NCI-H345 treated with DMSO at 0.1 percent for 48 hours (cell line): ENCODE measurements at regions not wholly inside any gene's neighbourhood (a gene's known extent, or its start where the extent isn't known, plus 50 kb on each side); places are given as distances from the start of the nearest gene placed in this dataset.

Experiments
- DNase-seq: peaks from one replicate; lab custom pipeline; 2025; ENCODE audit not compliant: unreplicated experiment; lab: John Stamatoyannopoulos, UW

- no peak for DNase-seq
These were observed 955.1 kb downstream of the BRD1 start for GRCh38 chr22:48872271-48873190.

DNA sequence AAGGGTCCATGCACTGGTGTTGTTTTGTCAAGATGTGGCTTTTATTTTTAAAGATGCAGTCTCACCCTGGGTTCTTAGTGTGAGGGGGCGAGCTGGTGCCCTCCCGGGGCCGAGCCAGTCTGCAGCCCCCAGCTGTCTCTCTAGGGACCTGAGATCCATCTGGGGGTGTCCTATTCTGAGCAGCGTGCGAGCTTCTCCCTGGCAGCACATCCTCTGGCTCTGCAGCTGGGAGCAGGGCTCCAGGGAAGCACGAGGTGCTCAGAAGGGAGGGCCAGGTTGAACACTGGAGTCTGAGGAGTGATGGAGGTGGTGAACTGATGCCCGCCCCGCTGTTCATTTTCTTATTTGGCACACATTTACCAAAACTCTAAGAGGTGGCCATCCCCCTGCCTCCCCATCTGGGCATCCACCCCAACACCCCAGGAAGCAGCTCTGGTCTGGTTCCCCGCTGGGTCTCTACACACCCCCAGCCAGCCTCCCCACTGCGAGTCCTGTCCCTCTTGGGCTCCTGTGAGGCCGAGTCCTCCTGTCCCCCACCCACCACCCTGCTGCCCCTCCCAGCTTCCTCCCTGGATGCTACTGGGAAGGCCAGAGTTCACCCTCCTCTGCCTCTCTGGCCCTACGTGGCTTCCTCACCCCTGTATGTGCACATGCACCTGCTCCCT lies 956.4 kb downstream of the BRD1 start:
- no peak for DNase-seq

DNA sequence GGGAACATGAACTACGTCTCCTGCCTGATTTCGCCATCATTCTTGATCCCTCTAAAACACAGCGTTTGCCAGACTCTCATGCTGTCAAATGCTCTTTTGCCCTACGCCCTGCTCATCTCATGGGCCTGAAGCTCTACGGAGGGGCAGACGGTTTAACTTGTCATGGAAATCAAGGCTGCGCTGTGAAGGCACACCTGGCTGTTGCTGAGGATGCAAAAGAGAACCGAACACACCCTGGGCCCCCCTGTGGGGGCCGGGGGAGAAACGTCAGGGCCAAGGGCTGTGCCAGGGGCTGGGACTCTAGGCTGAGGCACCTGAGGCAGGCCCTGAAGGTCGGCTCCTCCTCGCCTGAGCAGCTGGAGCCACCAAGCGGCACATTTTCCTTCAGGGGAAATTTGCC lies 957.2 kb downstream of the BRD1 start:
- no peak for DNase-seq

DNA sequence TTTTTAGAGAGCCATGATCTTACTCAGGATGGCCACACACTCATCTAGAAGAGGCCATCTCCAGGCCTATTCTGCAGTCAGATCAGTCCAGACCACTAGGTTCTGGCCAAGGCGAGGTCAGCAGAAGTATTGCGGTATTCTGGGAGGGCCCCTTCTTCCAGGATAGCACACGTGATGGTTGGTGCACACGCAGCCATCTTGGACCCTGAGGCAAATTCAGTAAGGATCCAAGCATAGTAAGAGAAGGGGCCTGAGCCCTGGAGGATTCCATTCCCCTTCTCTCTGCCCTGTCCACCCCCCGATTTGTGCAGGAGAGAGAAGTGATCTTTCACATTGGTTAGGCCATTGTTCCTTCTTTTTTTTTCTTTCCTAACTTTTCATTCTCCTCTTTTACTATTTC lies 957.9 kb downstream of the BRD1 start:
- no peak for DNase-seq

DNA sequence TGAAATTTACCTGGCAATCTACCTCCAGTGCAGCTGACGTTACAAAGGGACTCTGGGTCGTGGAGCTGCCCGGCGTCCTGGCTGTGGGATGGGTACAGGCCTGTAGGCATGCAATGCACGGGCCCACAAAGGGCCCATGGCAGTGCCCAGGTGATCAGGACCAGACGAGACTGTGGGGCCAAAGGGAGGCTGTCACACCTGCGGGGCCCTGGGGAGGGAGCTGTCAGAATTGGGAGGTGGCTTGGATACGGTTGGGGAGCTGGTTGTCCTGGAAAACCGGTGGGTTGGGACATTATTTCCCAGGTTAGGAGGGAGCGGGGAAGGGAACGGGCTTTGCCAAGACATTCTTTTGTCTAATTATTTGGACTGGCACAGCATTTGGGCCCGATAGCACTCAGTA lies 958.5 kb downstream of the BRD1 start:
- DNase-seq, result no peak

- DNase-seq, result no peak
These were observed 959.1 kb downstream of the BRD1 start for GRCh38 chr22:48868554-48868953.

- DNase-seq, result no peak
These were observed 959.8 kb downstream of the BRD1 start for GRCh38 chr22:48867891-48868290.

DNA sequence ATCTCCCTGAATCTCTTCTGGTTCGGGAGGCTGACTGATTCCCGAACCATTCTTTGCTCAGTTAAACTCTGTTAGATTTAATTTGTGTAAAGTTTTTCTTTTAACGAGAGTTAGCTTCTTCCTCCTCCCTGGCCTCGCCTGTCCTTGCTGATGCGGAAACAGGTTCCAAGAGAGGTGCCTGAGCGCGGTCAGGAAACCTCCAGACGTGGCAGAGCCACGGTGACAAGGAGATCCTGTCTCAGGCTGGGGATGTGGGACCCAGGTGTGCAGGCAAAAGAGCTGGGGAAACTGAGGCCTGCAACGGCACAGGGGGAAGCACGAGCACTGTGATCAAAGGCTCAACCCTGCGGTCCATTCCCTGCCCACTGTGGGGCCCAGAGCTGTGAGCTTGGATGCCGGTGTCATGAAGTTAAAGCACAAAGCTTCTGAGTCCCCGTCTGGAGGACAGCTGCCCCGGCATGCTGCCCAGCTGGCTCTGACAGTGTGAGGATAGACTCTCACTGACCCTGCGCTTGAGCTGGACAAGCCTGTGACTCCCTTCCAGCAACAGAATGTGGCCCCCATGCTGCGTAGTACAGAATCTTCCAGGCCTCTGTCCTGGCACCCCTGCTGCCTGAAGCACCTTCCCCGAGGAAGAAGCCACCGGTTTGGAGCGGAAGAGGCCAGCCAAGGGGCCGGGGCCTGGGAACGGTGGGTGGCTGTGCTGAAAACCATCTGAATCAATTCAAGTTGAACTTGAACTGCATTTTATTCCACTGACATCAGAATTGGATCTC lies 960.6 kb downstream of the BRD1 start:
- no peak for DNase-seq

DNA sequence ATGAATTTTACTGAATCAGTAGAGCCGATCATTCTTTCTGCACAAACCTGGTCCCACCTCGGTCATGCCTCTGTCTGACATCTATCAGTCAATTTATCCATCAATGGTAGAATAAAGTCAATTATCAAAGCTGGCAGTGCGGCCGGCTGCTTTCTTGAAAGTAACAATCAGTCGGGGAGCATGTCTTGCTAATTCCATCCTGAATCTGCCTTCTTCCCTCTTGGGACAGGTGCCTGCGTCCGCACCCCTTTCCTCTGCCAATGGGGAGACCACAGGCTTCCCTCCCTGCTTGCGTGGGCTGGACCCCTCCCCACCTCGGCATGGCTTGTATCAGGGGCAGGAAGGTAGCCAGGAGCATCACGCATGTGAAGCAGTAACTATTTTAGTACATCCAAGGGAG lies 962.9 kb downstream of the BRD1 start:
- no peak for DNase-seq

DNA sequence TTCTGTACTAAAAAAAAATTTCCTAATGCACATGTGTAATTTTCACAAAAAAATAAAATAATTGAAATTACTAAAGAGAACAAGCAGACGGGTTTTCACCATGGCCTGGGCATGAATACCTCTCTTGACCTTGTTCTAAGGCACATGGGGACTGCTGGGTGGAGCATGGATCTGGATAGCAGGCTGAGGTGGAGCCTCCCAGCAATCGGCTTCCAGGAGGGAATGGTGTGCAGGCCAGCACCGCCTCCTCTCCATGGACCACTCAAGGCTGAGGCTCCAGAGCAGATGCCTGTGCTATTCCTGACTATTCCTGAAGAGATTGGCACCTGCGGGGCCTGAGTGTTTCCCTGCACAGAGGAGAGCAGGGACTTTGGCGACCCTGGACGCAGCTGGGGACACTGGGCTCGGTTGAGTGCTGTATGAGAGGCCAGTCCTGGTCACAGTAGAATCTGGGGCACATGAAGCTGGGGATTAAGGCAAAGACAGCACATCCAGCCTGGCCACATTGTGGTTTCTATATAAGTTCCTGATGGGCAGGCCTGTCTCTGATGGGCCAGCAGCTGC lies 963.6 kb downstream of the BRD1 start:
- no peak for DNase-seq

GRCh38 chr22:48860557-48860956 lies 967.1 kb downstream of the BRD1 start:
- no peak for DNase-seq

GRCh38 chr22:48858856-48859255 lies 968.8 kb downstream of the BRD1 start:
- no peak for DNase-seq

- no peak for DNase-seq
These were observed 969.6 kb downstream of the BRD1 start for GRCh38 chr22:48858121-48858520.

DNA sequence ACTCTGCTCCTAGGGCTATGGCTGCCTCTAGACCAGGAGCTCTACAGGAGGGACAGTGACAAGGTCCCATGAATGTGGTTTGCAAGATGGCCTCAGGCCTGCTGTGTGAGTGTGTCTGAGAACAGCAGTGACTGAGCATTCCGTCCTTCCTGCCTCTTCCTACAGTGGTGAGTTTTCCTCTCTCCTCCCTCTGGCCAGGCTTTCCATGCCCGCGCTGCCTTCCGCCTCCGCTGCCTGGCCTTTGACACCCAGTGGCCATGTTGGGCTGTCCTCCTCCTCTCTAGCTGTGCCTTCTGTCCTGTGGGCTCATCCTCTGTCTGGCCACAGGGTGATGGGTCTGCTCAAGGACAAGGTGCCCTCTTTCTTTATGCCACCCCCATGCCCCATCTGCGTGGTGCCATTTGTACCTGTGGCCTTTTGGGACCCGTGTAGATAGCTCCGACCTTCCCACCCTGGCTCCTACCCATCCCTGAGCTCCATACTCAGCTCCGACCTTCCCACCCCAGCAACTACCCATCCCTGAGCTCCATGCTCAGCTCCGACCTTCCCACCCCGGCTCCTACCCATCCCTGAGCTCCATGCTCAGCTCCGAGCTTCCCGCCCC lies 970.4 kb downstream of the BRD1 start:
- no peak for DNase-seq

DNA sequence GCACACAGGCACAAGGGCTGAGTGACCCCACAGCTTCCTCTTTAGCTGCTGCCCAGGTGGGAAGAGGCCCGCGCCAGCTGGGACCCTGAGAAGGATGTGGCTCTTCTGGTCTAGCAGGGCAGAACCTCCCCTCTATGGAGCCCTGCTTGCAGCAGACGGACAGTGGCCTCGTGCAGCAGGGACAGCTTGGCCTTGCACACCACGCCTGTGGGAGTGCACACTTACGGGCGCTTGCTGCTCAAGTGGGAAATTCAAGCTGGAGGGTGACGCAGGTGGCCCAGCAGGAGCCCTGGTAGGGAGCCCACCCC lies 971.4 kb downstream of the BRD1 start:
- DNase-seq, result no peak

DNA sequence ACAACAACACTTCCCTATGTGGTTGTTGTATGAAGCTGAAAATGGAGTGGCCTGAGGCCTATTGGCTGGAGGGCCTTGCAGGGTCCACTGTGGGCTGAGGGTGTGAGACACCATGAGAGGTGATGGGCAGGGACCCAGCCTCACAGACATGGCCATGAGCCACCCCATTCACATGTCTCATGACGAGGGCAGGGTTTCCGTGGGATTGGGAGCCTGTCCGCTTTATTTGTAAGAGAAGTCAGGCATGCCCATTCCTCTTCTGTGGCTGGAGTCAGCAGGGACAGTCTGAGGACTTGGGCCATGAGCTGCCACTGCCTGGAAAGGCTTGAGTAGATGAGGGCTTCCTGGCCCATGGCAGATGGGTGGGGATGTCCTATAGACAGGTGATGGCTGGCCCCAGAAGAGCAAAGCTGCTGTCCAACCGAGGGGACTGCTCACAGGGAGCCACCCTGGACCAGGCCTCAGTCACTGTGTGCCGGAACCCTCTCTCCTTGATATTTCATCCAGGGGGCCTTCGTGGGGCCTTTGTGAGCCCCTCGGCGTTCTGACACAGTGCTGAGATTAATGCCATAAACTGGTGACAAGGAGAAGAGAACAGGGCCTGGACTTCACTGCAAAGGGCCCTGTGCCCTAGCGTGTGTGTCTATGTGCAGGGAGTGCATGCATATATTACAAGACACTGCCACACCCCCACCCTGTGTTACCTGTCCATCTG lies 971.9 kb downstream of the BRD1 start:
- no peak for DNase-seq

DNA sequence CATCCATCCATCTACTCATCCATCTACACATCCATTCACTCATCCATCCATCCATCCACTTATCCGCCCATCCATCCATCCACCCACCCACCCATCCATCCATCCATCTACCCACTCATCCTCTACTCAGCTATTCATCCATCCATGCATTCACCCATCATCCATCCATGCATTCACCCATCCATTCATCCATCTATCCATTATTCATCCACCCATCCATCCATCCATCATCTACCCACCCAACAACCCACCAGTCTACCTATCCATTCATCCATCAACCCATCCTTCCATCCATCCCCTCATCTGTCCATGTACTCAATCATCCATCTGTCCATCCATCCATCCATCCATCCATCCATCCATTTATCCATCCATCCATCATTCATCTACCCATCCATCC lies 972.7 kb downstream of the BRD1 start:
- no peak for DNase-seq

GRCh38 chr22:48853627-48854240 lies 973.9 kb downstream of the BRD1 start:
- no peak for DNase-seq

- no peak for DNase-seq
These were observed 975.6 kb downstream of the BRD1 start for GRCh38 chr22:48851933-48852549.
